ENCODE measurements at regions not wholly inside any gene's neighbourhood (a gene's known extent, or its start where the extent isn't known, plus 50 kb on each side); places are given as distances from the start of the nearest gene placed in this dataset.

- DNase-seq = no peak
These were observed 50.1 kb upstream of the ASAP2 start for GRCh38 chr2:9156483-9156882.

- no peak for DNase-seq
These were observed 52.6 kb upstream of the ASAP2 start for GRCh38 chr2:9154061-9154460.

GRCh38 chr2:9153643-9153980, 53.0 kb upstream of the ASAP2 start:
- DNase-seq = no peak

- no peak for DNase-seq
These were observed 53.5 kb upstream of the ASAP2 start for GRCh38 chr2:9152975-9153642.

GRCh38 chr2:9150906-9151305, 55.7 kb upstream of the ASAP2 start:
- no peak for DNase-seq

- DNase-seq = no peak
These were observed 56.1 kb upstream of the ASAP2 start for GRCh38 chr2:9150568-9150900.

GRCh38 chr2:9149726-9150567, 56.7 kb upstream of the ASAP2 start:
- DNase-seq = no peak

GRCh38 chr2:9149388-9149660, 57.3 kb upstream of the ASAP2 start:
- no peak for DNase-seq

GRCh38 chr2:9146646-9147045, 60.0 kb upstream of the ASAP2 start:
- DNase-seq = no peak

GRCh38 chr2:9145752-9146430, 60.7 kb upstream of the ASAP2 start:
- DNase-seq = no peak

GRCh38 chr2:9145109-9145751, 61.4 kb upstream of the ASAP2 start:
- no peak for DNase-seq

- no peak for DNase-seq
These were observed 62.0 kb upstream of the ASAP2 start for GRCh38 chr2:9144617-9145016.

- DNase-seq = no peak
These were observed 62.6 kb upstream of the ASAP2 start for GRCh38 chr2:9144046-9144445.

GRCh38 chr2:9143264-9143815, 63.3 kb upstream of the ASAP2 start:
- no peak for DNase-seq

- DNase-seq = peak; percentile 84
These were observed 63.9 kb upstream of the ASAP2 start for GRCh38 chr2:9142551-9143263.

- no peak for DNase-seq
These were observed 64.7 kb upstream of the ASAP2 start for GRCh38 chr2:9141706-9142460.

- DNase-seq = no peak
These were observed 65.4 kb upstream of the ASAP2 start for GRCh38 chr2:9141091-9141667.

- no peak for DNase-seq
These were observed 66.0 kb upstream of the ASAP2 start for GRCh38 chr2:9140645-9141044.

GRCh38 chr2:9139491-9140443, 66.8 kb upstream of the ASAP2 start:
- DNase-seq = peak; percentile 31

- DNase-seq = no peak
These were observed 69.0 kb upstream of the ASAP2 start for GRCh38 chr2:9137379-9138150.
